ENCODE measurements at regions not wholly inside any gene's neighbourhood (a gene's known extent, or its start where the extent isn't known, plus 50 kb on each side); places are given as distances from the start of the nearest gene placed in this dataset.

DNA sequence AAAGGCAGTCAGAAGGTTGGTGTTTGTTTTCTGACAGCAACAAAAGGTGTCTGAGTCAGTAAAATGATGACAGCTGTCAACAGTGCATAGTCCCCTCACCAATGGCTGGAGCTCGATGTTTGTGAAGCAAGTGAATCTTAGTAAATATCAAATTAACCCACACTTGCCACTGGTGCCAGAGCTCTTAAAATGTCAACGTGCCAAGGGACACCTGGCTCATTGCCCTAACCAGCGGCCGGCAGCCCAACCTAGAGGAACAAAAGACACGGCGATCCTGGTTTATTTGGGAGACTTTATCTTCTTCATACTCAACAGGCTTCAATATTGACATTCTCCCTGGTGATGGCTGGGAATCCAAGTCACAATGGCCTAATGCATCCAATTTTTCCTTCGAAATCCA, 143.4 kb downstream of the CPEB2 start:
- Histone ChIP-seq H3F3A (replicated peaks; ENCODE audit: low read depth) (no peaks in the 10 kb centered on the region), H3K4me1 (ENCODE audit: insufficient read depth) (peaks cover 19% of the 10 kb centered on the region), H3K36me3 (ENCODE audit: insufficient read depth) (no peaks in the 10 kb centered on the region), H4K20me1 (replicated peaks; ENCODE audit: insufficient read depth) (no peaks in the 10 kb centered on the region), H3K4me2 (no peak overlapping the region), H3K79me2 (replicated peaks; ENCODE audit: insufficient read depth) (no peaks in the 10 kb centered on the region), H3K27me3 (ENCODE audit: insufficient read depth) (no peaks in the 10 kb centered on the region), H2AFZ (no peak overlapping the region), H3K27ac (ENCODE audit: low read depth) (no peak overlapping the region), H3K9me2 (ENCODE audit: insufficient read depth) (0 out of 2 replicates have a peak, but pooled peaks cover 3% of the 10 kb centered on the region), H3K4me3 (no peak overlapping the region)
- Mint-ChIP-seq H3K9me3 (no peaks in the 10 kb centered on the region; the same call in 2 of the 3 replicates), H3K4me3 (no peak overlapping the region), H3K27me3 (ENCODE audit: insufficient read depth, low read depth, poor library complexity) (peaks cover 5% of the 10 kb centered on the region), H3K27ac (no peak overlapping the region), H3K4me1 (peaks cover 32% of the 10 kb centered on the region), H3K36me3 (ENCODE audit: low read depth) (no peaks in the 10 kb centered on the region; the same call in 2 of the 3 replicates)
- DNase-seq (ENCODE audit: low spot score) (no peak), ATAC-seq (no peak)
- no peak for TF ChIP-seq ZNF331 (CRISPR knock-in tag; IDR thresholded peaks at IDR 0.05; ENCODE audit: low read depth)
- no peak for TF ChIP-seq ZNF114 (CRISPR knock-in tag; IDR thresholded peaks at IDR 0.05)
- TF ChIP-seq, protein P1, sequence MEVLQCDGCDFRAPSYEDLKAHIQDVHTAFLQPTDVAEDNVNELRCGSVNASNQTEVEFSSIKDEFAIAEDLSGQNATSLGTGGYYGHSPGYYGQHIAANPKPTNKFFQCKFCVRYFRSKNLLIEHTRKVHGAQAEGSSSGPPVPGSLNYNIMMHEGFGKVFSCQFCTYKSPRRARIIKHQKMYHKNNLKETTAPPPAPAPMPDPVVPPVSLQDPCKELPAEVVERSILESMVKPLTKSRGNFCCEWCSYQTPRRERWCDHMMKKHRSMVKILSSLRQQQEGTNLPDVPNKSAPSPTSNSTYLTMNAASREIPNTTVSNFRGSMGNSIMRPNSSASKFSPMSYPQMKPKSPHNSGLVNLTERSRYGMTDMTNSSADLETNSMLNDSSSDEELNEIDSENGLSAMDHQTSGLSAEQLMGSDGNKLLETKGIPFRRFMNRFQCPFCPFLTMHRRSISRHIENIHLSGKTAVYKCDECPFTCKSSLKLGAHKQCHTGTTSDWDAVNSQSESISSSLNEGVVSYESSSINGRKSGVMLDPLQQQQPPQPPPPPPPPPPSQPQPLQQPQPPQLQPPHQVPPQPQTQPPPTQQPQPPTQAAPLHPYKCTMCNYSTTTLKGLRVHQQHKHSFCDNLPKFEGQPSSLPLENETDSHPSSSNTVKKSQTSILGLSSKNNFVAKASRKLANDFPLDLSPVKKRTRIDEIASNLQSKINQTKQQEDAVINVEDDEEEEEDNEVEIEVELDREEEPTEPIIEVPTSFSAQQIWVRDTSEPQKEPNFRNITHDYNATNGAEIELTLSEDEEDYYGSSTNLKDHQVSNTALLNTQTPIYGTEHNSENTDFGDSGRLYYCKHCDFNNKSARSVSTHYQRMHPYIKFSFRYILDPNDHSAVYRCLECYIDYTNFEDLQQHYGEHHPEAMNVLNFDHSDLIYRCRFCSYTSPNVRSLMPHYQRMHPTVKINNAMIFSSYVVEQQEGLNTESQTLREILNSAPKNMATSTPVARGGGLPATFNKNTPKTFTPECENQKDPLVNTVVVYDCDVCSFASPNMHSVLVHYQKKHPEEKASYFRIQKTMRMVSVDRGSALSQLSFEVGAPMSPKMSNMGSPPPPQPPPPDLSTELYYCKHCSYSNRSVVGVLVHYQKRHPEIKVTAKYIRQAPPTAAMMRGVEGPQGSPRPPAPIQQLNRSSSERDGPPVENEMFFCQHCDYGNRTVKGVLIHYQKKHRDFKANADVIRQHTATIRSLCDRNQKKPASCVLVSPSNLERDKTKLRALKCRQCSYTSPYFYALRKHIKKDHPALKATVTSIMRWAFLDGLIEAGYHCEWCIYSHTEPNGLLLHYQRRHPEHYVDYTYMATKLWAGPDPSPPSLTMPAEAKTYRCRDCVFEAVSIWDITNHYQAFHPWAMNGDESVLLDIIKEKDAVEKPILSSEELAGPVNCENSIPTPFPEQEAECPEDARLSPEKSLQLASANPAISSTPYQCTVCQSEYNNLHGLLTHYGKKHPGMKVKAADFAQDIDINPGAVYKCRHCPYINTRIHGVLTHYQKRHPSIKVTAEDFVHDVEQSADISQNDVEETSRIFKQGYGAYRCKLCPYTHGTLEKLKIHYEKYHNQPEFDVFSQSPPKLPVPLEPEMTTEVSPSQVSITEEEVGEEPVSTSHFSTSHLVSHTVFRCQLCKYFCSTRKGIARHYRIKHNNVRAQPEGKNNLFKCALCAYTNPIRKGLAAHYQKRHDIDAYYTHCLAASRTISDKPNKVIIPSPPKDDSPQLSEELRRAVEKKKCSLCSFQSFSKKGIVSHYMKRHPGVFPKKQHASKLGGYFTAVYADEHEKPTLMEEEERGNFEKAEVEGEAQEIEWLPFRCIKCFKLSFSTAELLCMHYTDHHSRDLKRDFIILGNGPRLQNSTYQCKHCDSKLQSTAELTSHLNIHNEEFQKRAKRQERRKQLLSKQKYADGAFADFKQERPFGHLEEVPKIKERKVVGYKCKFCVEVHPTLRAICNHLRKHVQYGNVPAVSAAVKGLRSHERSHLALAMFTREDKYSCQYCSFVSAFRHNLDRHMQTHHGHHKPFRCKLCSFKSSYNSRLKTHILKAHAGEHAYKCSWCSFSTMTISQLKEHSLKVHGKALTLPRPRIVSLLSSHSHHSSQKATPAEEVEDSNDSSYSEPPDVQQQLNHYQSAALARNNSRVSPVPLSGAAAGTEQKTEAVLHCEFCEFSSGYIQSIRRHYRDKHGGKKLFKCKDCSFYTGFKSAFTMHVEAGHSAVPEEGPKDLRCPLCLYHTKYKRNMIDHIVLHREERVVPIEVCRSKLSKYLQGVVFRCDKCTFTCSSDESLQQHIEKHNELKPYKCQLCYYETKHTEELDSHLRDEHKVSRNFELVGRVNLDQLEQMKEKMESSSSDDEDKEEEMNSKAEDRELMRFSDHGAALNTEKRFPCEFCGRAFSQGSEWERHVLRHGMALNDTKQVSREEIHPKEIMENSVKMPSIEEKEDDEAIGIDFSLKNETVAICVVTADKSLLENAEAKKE (CRISPR knock-in tag; IDR thresholded peaks at IDR 0.05): no peak
- no peak for TF ChIP-seq STAT1 (IDR thresholded peaks at IDR 0.05; ENCODE audit: unreplicated experiment)
- no peak for TF ChIP-seq EZH2 (IDR thresholded peaks at IDR 0.05; ENCODE audit: low read depth, unreplicated experiment)
- TF ChIP-seq NANOG (IDR thresholded peaks at IDR 0.05; ENCODE audit: borderline replicate concordance): no peak
- TF ChIP-seq JUNB (IDR thresholded peaks at IDR 0.05; ENCODE audit: unreplicated experiment): no peak
- no peak for TF ChIP-seq EZH2phosphoT487 (IDR thresholded peaks at IDR 0.05; ENCODE audit: unreplicated experiment)
- TF ChIP-seq, protein P2, sequence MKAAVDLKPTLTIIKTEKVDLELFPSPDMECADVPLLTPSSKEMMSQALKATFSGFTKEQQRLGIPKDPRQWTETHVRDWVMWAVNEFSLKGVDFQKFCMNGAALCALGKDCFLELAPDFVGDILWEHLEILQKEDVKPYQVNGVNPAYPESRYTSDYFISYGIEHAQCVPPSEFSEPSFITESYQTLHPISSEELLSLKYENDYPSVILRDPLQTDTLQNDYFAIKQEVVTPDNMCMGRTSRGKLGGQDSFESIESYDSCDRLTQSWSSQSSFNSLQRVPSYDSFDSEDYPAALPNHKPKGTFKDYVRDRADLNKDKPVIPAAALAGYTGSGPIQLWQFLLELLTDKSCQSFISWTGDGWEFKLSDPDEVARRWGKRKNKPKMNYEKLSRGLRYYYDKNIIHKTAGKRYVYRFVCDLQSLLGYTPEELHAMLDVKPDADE (IDR thresholded peaks at IDR 0.05): no peak
- TF ChIP-seq, protein P3, sequence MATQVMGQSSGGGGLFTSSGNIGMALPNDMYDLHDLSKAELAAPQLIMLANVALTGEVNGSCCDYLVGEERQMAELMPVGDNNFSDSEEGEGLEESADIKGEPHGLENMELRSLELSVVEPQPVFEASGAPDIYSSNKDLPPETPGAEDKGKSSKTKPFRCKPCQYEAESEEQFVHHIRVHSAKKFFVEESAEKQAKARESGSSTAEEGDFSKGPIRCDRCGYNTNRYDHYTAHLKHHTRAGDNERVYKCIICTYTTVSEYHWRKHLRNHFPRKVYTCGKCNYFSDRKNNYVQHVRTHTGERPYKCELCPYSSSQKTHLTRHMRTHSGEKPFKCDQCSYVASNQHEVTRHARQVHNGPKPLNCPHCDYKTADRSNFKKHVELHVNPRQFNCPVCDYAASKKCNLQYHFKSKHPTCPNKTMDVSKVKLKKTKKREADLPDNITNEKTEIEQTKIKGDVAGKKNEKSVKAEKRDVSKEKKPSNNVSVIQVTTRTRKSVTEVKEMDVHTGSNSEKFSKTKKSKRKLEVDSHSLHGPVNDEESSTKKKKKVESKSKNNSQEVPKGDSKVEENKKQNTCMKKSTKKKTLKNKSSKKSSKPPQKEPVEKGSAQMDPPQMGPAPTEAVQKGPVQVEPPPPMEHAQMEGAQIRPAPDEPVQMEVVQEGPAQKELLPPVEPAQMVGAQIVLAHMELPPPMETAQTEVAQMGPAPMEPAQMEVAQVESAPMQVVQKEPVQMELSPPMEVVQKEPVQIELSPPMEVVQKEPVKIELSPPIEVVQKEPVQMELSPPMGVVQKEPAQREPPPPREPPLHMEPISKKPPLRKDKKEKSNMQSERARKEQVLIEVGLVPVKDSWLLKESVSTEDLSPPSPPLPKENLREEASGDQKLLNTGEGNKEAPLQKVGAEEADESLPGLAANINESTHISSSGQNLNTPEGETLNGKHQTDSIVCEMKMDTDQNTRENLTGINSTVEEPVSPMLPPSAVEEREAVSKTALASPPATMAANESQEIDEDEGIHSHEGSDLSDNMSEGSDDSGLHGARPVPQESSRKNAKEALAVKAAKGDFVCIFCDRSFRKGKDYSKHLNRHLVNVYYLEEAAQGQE (IDR thresholded peaks at IDR 0.05; ENCODE audit: unreplicated experiment): no peak
- TF ChIP-seq, protein P4, sequence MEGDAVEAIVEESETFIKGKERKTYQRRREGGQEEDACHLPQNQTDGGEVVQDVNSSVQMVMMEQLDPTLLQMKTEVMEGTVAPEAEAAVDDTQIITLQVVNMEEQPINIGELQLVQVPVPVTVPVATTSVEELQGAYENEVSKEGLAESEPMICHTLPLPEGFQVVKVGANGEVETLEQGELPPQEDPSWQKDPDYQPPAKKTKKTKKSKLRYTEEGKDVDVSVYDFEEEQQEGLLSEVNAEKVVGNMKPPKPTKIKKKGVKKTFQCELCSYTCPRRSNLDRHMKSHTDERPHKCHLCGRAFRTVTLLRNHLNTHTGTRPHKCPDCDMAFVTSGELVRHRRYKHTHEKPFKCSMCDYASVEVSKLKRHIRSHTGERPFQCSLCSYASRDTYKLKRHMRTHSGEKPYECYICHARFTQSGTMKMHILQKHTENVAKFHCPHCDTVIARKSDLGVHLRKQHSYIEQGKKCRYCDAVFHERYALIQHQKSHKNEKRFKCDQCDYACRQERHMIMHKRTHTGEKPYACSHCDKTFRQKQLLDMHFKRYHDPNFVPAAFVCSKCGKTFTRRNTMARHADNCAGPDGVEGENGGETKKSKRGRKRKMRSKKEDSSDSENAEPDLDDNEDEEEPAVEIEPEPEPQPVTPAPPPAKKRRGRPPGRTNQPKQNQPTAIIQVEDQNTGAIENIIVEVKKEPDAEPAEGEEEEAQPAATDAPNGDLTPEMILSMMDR (conservative IDR thresholded peaks at IDR 0.05; ENCODE audit: low read depth in 2 of 2): no peak
- no peak for TF ChIP-seq CREB1 (CRISPR knock-in tag; IDR thresholded peaks at IDR 0.05; ENCODE audit: low read depth)
- no peak for TF ChIP-seq POLR2AphosphoS5 (IDR thresholded peaks at IDR 0.05; ENCODE audit: low read depth)
